Stomach (tissue), 8 donors: ENCODE measurements at regions not wholly inside any gene's neighbourhood (a gene's known extent, or its start where the extent isn't known, plus 50 kb on each side); places are given as distances from the start of the nearest gene placed in this dataset.
A peak's percentile ranks its signal among the peaks of the same experiment; 100 is the strongest.

Source experiments
- DNase-seq, 2 donors: peaks; one replicate each; pipeline versions ENCODE4 v3.0.0 to v3.0.0-alpha.2; 2013 to 2019
- H3K27ac ChIP-seq, 5 donors: fragments of 200-600 bp in 4 of 5; sonication (generic) in 4 of 5; one replicate each; pipeline ENCODE4 v1.5.1; 2013 to 2019; ENCODE audit warnings: mild to moderate bottlenecking in 1 of 5, moderate library complexity in 1 of 5
- H3K27me3 ChIP-seq, 3 donors: fragments of 200-600 bp; sonication (generic); one replicate each; pipeline ENCODE4 v1.5.1; 2017 to 2019; ENCODE audit warnings: mixed run types in 1 of 3
- H3K36me3 ChIP-seq, 4 donors: fragments of 200-600 bp; sonication (generic); 1 replicate in 3 of 4; 2 replicates in 1 of 4; pipeline ENCODE4 v1.5.1; 2016 to 2019
- H3K4me1 ChIP-seq, 4 donors: fragments of 200-600 bp; sonication (generic); one replicate each; pipeline ENCODE4 v1.5.1; 2016 to 2019
- H3K4me3 ChIP-seq, 4 donors: fragments of 200-600 bp; sonication (generic) in 3 of 4; one replicate each; pipeline ENCODE4 v1.5.1; 2016 to 2019; ENCODE audit warnings: mild to moderate bottlenecking in 1 of 4
- H3K9me3 ChIP-seq, 4 donors: fragments of 200-600 bp; sonication (generic); one replicate each; pipeline ENCODE4 v1.5.1; 2016 to 2019
- CTCF ChIP-seq, 7 experiments: fragments of 450-650 bp in 4 of 7; fragments of 200-600 bp in 3 of 7; sonication (generic) in 3 of 7; IDR thresholded peaks; one replicate each; pipeline ENCODE4 v1.5.1; 2016 to 2019; ENCODE audit warnings: antibody characterized with exemption in 7 of 7, control low read depth in 2 of 7, mild to moderate bottlenecking in 1 of 7
- EP300 ChIP-seq: sonication (generic); formaldehyde crosslinking; IDR thresholded peaks from one replicate; pipeline ENCODE4 v1.6.1; 2017; ENCODE audit warnings: antibody characterized with exemption
- POLR2A ChIP-seq, 4 donors: fragments of 450-650 bp; IDR thresholded peaks; one replicate each; pipeline ENCODE4 v1.6.1; 2016; ENCODE audit warnings: antibody characterized with exemption in 4 of 4, control low read depth in 2 of 4, mild to moderate bottlenecking in 1 of 4, moderate library complexity in 1 of 4
- POLR2AphosphoS5 ChIP-seq, 3 donors: sonication (generic); formaldehyde crosslinking; IDR thresholded peaks; one replicate each; pipeline ENCODE4 v1.6.1; 2016; ENCODE audit warnings: antibody characterized with exemption in 3 of 3
- WGBS, 5 donors: extraction: QIAGEN DNeasy Blood & Tissue Kit in 3 of 5; methylation state at CpG; one replicate each; pipeline versions ENCODE4 v1.1.5 to v1.1.7; 2013 to 2018; 5-methylcytosine and 5-hydroxymethylcytosine counted together
- intact Hi-C: fragments of 100-400 bp; cut with DNase I; formaldehyde crosslinking; loops from one replicate; pipeline ENCODE4 v1.15.1; 2023; ENCODE audit warnings: low total_unique reads
- donor health status: healthy with polysubstance abuse.
- donor health status: Bipolar disorder and iron deficiency.
- donor health status: healthy.

- DNase-seq = no peak
- intact Hi-C loops = loop anchor here (5.0 kb wide), 1 partner anchor 386 kb away; no protein-coding TSS in a partner anchor
- TF ChIP-seq POLR2AphosphoS5 (IDR thresholded peaks at IDR 0.05) (no peak), POLR2A (IDR thresholded peaks at IDR 0.05) (no peak), EP300 (no peak), CTCF (IDR thresholded peaks at IDR 0.05) (no peak)
- Histone ChIP-seq H3K4me1 (peaks cover 4 to 46% (median 29%) of the 10 kb centered on the region in 4 donors), H3K4me3 (no peak overlapping the region), H3K27ac (peak overlapping the region in 3 of 5 donors; percentile 2 to 37 (median 15)), H3K36me3 (no peaks in the 10 kb centered on the region), H3K27me3 (no peaks in the 10 kb centered on the region), H3K9me3 (no peaks in the 10 kb centered on the region)
Measured at GRCh38 chr13:44051405-44051804, 171.7 kb downstream of the LACC1 start.

GRCh38 chr13:44051918-44052675, 172.4 kb downstream of the LACC1 start:
- TF ChIP-seq CTCF (IDR thresholded peaks at IDR 0.05) (no peak), EP300 (no peak)
- Histone ChIP-seq H3K9me3 (no peaks in the 10 kb centered on the region), H3K27ac (peak overlapping the region in 2 of 5 donors; percentile 48 to 68), H3K36me3 (no peaks in the 10 kb centered on the region), H3K4me1 (peaks cover 4 to 46% (median 29%) of the 10 kb centered on the region in 4 donors), H3K4me3 (no peak overlapping the region), H3K27me3 (no peaks in the 10 kb centered on the region)
- DNase-seq = peak in 1 of 2 donors; percentile 81
- 80 to 88% (median 86%) methylated on average over 6 of the region's 6 CpGs for WGBS, 5 donors
- intact Hi-C loops = loop anchor here (5.0 kb wide), 1 partner anchor 385 kb away; no protein-coding TSS in a partner anchor

GRCh38 chr13:44052780-44053184, 173.1 kb downstream of the LACC1 start:
- WGBS, 5 donors = 34 to 43% (median 38%) methylated on average over 10 of the region's 10 CpGs
- Histone ChIP-seq H3K4me1 (peaks cover 4 to 46% (median 29%) of the 10 kb centered on the region in 4 donors), H3K9me3 (no peaks in the 10 kb centered on the region), H3K27me3 (no peaks in the 10 kb centered on the region), H3K27ac (peak overlapping the region in 2 of 5 donors; percentile 48 to 68), H3K4me3 (no peak overlapping the region), H3K36me3 (no peaks in the 10 kb centered on the region)
- intact Hi-C loops = loop anchor here (5.0 kb wide), 1 partner anchor 385 kb away; no protein-coding TSS in a partner anchor
- TF ChIP-seq POLR2A (IDR thresholded peaks at IDR 0.05) (no peak), POLR2AphosphoS5 (IDR thresholded peaks at IDR 0.05) (no peak), EP300 (no peak), CTCF (IDR thresholded peaks at IDR 0.05) (no peak)
- peak in 1 of 2 donors; percentile 57 for DNase-seq

DNA sequence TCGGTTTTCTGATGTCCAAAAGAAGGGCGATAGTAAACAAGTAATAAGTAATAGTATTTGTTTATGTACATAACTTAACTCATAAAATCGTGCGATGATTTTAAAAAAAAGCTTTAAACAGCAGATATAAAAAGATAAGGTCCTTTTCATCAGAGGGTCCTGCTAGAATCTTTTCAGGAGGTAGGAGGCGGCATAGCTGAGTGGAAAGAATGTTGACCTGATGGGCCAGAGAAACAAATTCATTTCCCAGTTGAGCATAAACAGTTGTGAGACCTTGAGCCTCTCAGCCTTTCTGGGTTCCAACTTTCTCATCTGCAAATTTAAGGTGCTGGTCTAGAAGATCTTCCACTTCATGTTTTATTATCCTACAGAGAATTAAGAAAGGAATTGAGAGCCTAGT, 173.5 kb downstream of the LACC1 start:
- H3K4me1 ChIP-seq = peaks cover 4 to 46% (median 29%) of the 10 kb centered on the region in 4 donors
- H3K9me3 ChIP-seq = no peaks in the 10 kb centered on the region
- DNase-seq = peak in 1 of 2 donors; percentile 27
- TF ChIP-seq POLR2A (IDR thresholded peaks at IDR 0.05) (no peak), POLR2AphosphoS5 (IDR thresholded peaks at IDR 0.05) (no peak), CTCF (IDR thresholded peaks at IDR 0.05) (no peak), EP300 (no peak)
- 29 to 47% (median 34%) methylated on average over 5 of the region's 5 CpGs for WGBS, 5 donors
- H3K36me3 ChIP-seq = no peaks in the 10 kb centered on the region
- no peaks in the 10 kb centered on the region for H3K27me3 ChIP-seq
- peak overlapping the region in 3 of 5 donors; percentile 7 to 68 (median 48) for H3K27ac ChIP-seq
- intact Hi-C loops = loop anchor here (5.0 kb wide), 1 partner anchor 384 kb away; no protein-coding TSS in a partner anchor
- no peak overlapping the region for H3K4me3 ChIP-seq
